ENCODE measurements at regions not wholly inside any gene's neighbourhood (a gene's known extent, or its start where the extent isn't known, plus 50 kb on each side); places are given as distances from the start of the nearest gene placed in this dataset.
"Not testable (repeated sequence)": the region's sequence is repeated elsewhere in the genome, so short reads cannot be mapped to it uniquely, and the experiment has no call there.

DNA sequence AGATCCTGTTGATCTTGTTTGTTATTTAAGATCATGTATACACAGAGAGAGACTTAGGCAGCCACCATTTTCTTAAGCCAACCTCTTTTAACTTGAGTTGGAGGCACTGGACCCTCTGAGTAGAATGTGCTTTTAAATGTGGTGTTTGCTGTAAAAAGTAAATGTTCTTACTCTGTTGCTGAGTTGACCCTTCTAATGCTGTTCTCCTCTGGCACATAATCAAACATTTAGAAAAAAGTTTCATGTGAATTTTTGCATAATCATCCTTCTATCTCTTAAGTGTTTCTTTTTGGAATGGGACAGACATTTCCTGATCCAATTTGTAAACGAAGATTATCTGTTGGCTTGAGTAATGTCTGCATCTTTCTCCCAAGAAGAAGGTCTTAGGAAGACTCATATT is 255.1 kb upstream of the ETAA1 start:
- ATAC-seq (no peak), DNase-seq (ENCODE audit: low spot score) (no peak)
- Mint-ChIP-seq H3K9me3 (peaks cover 7% of the 10 kb centered on the region), H3K4me3 (no peak overlapping the region), H3K36me3 (no peaks in the 10 kb centered on the region), H3K4me1 (ENCODE audit: low read depth in 2 of 2) (no peaks in the 10 kb centered on the region), H3K27ac (no peak overlapping the region), H3K27me3 (peaks cover 0 to 6% of the 10 kb centered on the region in 2 donors)

DNA sequence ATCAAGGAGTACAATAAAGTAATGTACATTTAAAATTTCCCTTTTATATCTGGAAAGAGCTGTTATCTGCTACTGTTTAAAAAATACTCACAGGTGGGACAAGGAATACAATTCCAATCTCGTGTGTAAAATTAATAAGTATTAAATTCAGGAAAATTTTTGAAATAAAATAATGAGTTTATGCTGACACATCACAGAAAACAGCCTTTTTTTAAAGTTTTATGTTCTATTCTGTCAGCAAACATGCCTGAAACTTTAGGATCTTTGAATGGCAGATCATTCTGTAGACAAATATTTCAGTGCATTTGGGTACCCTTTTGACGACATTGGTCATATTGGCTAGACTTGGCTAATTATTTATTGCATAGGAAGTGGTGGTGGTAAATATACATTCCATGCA is 254.4 kb upstream of the ETAA1 start:
- DNase-seq (ENCODE audit: low spot score) (no peak), ATAC-seq (no peak)
- H3K27me3 Mint-ChIP-seq = peaks cover 0 to 6% of the 10 kb centered on the region in 2 donors
- H3K9me3 Mint-ChIP-seq = peaks cover 7% of the 10 kb centered on the region
- H3K4me1 Mint-ChIP-seq (ENCODE audit: low read depth in 2 of 2) = no peaks in the 10 kb centered on the region
- no peaks in the 10 kb centered on the region for H3K36me3 Mint-ChIP-seq
- no peak overlapping the region for H3K27ac Mint-ChIP-seq
- H3K4me3 Mint-ChIP-seq = no peak overlapping the region

DNA sequence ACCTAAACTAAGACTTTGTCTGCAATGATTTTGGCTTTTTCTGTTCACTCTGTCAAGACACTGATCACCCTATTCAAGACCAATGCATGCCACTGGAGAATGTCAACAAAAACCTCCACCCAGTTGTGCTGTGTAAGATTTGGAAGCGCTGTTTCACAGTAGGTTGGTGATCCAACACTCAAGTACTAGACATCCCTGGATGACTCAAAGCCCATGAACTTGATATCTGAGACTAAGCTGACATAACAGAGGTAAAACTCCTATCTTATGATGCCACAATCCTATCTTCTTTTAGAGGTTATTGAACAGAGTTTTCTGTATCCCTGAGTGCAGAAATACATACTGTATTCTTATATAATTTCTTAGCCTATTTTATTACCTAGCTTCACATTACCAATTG is 251.3 kb upstream of the ETAA1 start:
- ATAC-seq (no peak), DNase-seq (ENCODE audit: low spot score) (no peak)
- H3K4me1 Mint-ChIP-seq (ENCODE audit: low read depth in 2 of 2) = no peaks in the 10 kb centered on the region
- peaks cover 6% of the 10 kb centered on the region for H3K9me3 Mint-ChIP-seq
- H3K36me3 Mint-ChIP-seq = peaks cover under 1% of the 10 kb centered on the region
- no peak overlapping the region for H3K27ac Mint-ChIP-seq
- no peak overlapping the region for H3K4me3 Mint-ChIP-seq
- H3K27me3 Mint-ChIP-seq = peaks cover 0 to 4% of the 10 kb centered on the region in 2 donors

DNA sequence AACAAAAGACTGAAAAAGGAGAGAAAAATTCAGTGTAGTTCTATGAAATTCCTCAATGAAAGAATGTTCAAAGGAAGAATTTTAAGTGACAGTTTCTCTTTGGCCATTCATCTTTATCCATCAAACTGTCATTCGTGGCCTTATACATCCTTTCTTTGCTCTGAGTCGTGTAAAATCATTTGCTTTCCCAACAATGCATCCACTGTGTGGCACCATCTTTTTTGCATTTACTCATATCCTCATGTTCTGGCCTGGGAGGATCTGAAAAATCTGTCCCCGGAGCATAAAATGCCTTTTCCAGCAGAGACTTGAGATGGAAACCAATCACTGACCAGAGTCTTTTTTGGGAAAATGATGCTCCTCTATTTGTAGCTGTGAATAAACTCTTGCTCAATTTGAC is 240.3 kb upstream of the ETAA1 start:
- no peak overlapping the region for H3K4me3 Mint-ChIP-seq
- no peaks in the 10 kb centered on the region for H3K36me3 Mint-ChIP-seq
- peaks cover 5% of the 10 kb centered on the region for H3K9me3 Mint-ChIP-seq
- no peak overlapping the region for H3K27ac Mint-ChIP-seq
- H3K4me1 Mint-ChIP-seq (ENCODE audit: low read depth in 2 of 2) = no peaks in the 10 kb centered on the region
- no peak for DNase-seq (ENCODE audit: low spot score)
- no peaks in the 10 kb centered on the region for H3K27me3 Mint-ChIP-seq
- ATAC-seq = no peak

DNA sequence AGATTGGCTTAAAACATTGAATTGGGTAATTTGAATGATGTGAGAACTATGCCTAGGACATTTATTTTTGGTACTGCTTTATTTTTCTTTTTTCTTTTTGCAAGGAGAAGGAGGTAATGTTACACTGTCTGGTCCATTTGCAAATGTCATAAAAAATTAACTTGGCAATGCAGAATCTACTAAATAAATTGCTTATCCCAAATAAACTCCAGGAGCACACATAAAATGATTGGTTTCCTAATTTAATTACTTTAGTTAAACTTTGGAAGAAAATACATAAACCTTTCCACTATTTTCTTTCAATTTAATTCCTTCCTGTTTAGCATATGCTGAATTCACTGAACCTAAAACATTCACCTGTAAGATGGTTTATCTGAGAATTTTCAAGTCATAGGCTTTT is 238.4 kb upstream of the ETAA1 start:
- Mint-ChIP-seq H3K4me3 (no peak overlapping the region), H3K36me3 (no peaks in the 10 kb centered on the region), H3K27ac (no peak overlapping the region), H3K4me1 (ENCODE audit: low read depth in 2 of 2) (no peaks in the 10 kb centered on the region), H3K27me3 (no peaks in the 10 kb centered on the region), H3K9me3 (peaks cover 2% of the 10 kb centered on the region)
- no peak for DNase-seq (ENCODE audit: low spot score)
- no peak for ATAC-seq

DNA sequence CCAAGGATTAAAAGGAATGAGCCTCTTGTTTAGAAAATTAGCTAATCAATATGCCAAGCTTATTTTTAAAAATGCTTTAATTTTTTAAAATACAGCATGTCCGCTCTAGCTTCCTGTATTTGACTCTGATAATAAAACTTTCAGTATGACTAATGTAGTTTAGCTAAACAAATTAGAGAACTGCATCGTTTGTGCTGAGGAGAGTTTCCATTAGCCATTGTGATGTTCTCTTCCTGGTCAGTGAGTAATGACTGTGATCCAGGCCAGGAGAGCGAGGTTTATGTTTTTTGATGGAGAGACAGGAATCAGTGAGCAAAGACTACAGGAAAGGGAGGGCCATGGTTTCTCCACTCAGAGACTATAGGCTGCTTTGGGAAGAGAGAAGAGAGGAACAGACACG is 237.2 kb upstream of the ETAA1 start:
- H3K36me3 Mint-ChIP-seq = no peaks in the 10 kb centered on the region
- ATAC-seq = no peak
- H3K27ac Mint-ChIP-seq = no peak overlapping the region
- peaks cover 2% of the 10 kb centered on the region for H3K9me3 Mint-ChIP-seq
- no peaks in the 10 kb centered on the region for H3K27me3 Mint-ChIP-seq
- H3K4me1 Mint-ChIP-seq (ENCODE audit: low read depth in 2 of 2) = no peaks in the 10 kb centered on the region
- no peak for DNase-seq (ENCODE audit: low spot score)
- H3K4me3 Mint-ChIP-seq = no peak overlapping the region

DNA sequence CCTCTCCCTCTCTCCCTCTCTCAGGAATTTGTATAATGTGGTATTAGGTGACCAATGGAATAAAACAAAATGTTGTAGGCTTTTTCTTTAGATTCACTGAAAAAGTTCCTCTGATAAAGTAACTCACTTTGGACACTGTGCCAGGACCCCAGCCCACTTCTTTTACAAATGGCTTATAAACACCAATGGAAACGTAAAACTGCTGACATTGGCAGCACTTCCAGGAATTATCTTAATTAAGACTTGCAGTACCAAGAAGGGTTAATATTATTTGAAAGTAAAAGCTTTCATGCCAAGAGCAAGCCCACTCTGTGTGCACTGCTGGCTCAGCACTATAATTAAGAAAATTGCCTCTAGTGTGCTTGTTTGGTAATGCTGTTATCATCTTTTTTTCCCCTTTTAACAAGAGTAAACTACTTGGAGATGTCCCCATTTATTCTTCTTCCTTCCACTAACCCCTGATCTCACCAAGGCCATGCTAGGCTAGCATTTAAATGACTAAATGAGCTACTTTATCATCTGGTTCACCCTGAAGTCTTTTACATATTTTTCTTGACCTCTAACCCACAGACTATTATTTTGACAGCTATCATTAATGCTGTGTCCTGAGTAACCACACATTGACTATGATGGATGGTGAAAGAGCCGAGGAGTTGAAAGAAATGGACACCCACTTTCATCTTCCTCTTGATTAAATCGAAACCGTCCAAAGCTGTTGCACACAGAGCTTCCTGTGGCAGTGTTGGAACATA is 232.2 kb upstream of the ETAA1 start:
- ATAC-seq (no peak), DNase-seq (ENCODE audit: low spot score) (no peak)
- Mint-ChIP-seq H3K36me3 (no peaks in the 10 kb centered on the region), H3K4me1 (ENCODE audit: low read depth in 2 of 2) (no peaks in the 10 kb centered on the region), H3K27me3 (no peaks in the 10 kb centered on the region), H3K9me3 (peaks cover 7% of the 10 kb centered on the region), H3K27ac (no peak overlapping the region), H3K4me3 (no peak overlapping the region)

DNA sequence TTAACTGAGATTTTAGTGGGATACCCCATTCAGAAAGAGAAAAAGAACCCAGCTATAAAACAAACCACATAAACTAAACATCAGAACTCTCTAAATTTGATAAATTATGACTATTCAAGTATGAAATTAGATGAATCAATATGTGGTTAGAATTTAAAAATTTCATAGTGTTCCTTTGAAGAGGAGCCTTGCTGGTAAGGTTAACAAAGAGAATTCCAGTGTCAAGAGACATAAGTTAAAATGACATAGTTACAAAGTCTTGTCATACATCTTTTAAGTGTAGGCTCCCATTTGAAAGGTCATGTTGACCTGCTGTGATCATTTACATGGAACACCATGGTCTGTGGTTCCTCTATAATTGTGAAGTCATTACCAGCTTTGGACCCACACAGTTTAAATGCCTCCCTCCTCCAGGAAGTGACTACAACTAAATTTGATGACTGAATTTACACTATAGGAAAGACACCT is 231.6 kb upstream of the ETAA1 start:
- ATAC-seq (no peak), DNase-seq (ENCODE audit: low spot score) (no peak)
- Mint-ChIP-seq H3K9me3 (peaks cover 7% of the 10 kb centered on the region), H3K4me1 (ENCODE audit: low read depth in 2 of 2) (no peaks in the 10 kb centered on the region), H3K4me3 (no peak overlapping the region), H3K27me3 (no peaks in the 10 kb centered on the region), H3K36me3 (no peaks in the 10 kb centered on the region), H3K27ac (no peak overlapping the region)

DNA sequence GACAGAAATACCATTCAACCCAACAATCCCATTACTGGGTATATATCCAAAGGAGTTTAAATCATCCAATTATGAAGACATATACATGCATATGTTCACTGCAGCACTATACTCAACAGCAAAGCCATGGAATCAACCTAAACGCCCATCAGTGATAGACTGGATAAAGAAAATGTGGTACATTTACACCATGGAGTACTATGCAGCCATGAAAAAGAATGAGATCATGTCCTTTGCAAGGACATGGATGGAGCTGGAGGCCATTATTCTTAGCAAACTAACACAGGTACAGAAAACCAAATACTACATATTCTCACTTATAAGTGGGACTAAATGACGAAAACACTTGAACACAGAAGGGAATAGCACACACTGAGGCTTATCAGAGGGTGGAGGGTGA is 230.6 kb upstream of the ETAA1 start:
- ATAC-seq; H3K4me1 Mint-ChIP-seq (ENCODE audit: low read depth in 2 of 2); H3K9me3 Mint-ChIP-seq; H3K4me3 Mint-ChIP-seq; DNase-seq (ENCODE audit: low spot score); H3K27me3 Mint-ChIP-seq; H3K36me3 Mint-ChIP-seq; H3K27ac Mint-ChIP-seq: not testable (repeated sequence)

DNA sequence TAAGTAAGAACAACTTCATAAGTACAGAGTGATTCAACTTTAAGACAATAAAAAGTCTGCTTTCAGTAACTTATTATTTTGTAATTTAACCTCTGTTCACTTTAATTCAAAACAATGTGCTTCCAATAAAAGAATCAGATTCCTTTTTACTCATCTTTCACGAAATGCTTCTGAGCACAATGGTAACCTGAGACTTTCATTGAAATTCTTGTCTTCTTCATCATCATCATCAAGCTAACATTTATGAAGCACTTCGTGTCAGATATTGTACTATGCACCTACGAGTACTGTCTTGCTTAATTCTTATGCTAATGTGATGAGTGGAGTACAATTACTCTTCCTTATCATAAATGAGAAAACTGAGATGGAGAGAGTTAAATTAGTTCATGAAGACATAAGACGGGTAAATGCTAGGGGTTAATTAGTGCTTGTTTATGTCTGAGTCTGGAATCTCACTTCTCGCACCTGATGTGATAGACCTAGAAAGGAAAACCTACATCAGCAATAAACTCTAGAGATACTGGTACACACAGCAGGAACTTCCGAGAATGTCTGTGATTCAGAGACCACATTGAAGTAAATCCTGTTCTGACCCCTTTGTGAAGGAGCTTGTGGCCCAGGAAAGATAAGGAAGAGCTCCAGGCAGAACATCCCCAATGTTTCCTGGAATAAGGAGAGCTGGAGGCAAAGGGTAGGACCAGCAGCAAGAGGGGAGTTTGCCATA is 227.6 kb upstream of the ETAA1 start:
- Mint-ChIP-seq H3K9me3 (peaks cover 7% of the 10 kb centered on the region), H3K27me3 (no peaks in the 10 kb centered on the region), H3K27ac (no peak overlapping the region), H3K36me3 (no peaks in the 10 kb centered on the region), H3K4me3 (no peak overlapping the region), H3K4me1 (ENCODE audit: low read depth in 2 of 2) (no peaks in the 10 kb centered on the region)
- no peak for DNase-seq (ENCODE audit: low spot score)
- ATAC-seq = no peak

DNA sequence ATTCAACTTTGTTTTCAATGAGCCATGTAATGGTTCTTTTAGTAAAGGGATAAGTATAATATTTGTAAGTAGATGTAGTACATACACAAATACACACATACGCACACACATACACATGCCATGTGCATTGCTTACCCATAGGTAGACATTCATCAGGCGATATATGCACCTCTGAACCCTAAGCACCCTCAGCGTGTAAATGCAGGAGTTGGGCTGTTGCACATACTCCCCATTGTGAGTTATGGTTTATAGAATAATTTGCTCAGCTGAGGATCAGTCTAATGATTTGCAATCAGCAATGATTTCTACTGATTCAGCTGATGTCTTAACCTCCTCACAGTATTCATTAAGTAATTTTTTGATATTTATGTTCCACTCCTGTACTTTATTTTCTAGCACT is 217.6 kb upstream of the ETAA1 start:
- Mint-ChIP-seq H3K27ac (no peak overlapping the region), H3K4me3 (no peak overlapping the region)
- no peak for ATAC-seq

DNA sequence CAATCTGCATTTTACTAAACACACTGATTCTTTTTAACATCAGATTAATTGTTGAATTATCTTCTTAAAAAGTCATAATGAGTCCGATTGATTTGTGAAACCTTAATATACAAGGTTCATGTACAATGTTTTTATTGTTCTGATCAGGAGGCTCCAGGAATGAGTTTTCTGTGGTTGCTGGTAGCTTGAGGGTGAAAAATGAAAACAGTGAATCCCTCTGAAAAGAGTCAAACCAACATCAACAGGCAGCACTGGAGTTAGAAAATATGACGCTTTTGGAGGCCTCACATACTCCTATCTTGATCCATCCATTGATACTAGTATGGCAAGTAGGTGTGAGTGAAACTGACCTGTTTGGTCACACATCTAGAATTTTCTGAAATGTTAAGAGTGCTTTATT is 216.3 kb upstream of the ETAA1 start:
- no peaks in the 10 kb centered on the region for H3K36me3 Mint-ChIP-seq

More for the DNA sequence above, 217.6 kb upstream of the ETAA1 start:
- Mint-ChIP-seq H3K4me1 (ENCODE audit: low read depth in 2 of 2) (no peaks in the 10 kb centered on the region), H3K27me3 (no peaks in the 10 kb centered on the region), H3K36me3 (no peaks in the 10 kb centered on the region), H3K9me3 (peaks cover 10% of the 10 kb centered on the region)
- no peak for DNase-seq (ENCODE audit: low spot score)

DNA sequence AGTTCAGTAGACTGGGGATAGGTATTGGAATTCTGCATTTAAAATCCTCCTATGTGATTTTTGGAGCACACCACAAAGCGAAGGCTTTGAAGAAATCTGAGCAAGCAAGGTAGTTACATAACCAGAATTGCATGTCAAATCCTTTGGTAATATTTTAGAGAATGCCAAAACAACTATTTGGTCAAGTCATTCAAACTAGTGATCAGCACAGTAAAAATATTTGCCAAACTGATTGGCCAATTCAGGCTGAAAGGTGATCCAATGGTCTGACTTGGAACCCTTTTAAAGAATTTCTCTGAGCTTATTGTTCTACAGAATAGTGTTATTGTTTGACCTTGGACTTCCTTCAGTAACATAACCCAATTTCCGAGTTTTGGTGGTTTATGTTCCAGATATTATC is 214.2 kb upstream of the ETAA1 start:
- H3K4me1 Mint-ChIP-seq (ENCODE audit: low read depth in 2 of 2) = no peaks in the 10 kb centered on the region
- no peak overlapping the region for H3K4me3 Mint-ChIP-seq
- no peaks in the 10 kb centered on the region for H3K36me3 Mint-ChIP-seq
- H3K27ac Mint-ChIP-seq = no peak overlapping the region
- no peaks in the 10 kb centered on the region for H3K27me3 Mint-ChIP-seq
- H3K9me3 Mint-ChIP-seq = peaks cover 12% of the 10 kb centered on the region
- DNase-seq (ENCODE audit: low spot score) = no peak
- no peak for ATAC-seq

More for the DNA sequence above, 216.3 kb upstream of the ETAA1 start:
- Mint-ChIP-seq H3K27me3 (no peaks in the 10 kb centered on the region), H3K27ac (no peak overlapping the region), H3K9me3 (peaks cover 9% of the 10 kb centered on the region), H3K4me3 (no peak overlapping the region), H3K4me1 (ENCODE audit: low read depth in 2 of 2) (no peaks in the 10 kb centered on the region)
- no peak for DNase-seq (ENCODE audit: low spot score)
- ATAC-seq = no peak

DNA sequence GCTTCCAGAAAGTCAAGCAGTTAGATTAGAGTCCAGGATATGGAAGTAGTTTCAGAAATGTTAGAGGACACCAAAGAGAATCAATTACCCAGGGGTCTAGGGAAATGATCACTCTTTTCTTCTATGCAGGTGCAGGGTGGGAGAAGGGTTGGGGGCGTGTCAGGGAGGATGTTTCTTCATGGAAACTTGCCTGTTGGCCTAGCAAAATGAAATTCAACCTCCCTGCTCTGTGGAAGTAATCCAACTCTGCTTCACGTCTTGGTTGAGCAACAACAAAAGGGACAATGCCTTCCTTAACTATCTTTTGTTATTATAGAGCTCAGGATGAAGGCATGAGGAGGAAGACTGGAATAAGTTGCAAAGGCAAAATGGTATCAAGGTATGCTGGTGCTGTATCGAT is 210.8 kb upstream of the ETAA1 start:
- ATAC-seq (no peak), DNase-seq (ENCODE audit: low spot score) (no peak)
- Mint-ChIP-seq H3K36me3 (no peaks in the 10 kb centered on the region), H3K27me3 (no peaks in the 10 kb centered on the region), H3K4me1 (ENCODE audit: low read depth in 2 of 2) (no peaks in the 10 kb centered on the region), H3K4me3 (no peak overlapping the region), H3K9me3 (peaks cover 15% of the 10 kb centered on the region), H3K27ac (no peak overlapping the region)

All from natural killer cell treated with Interleukin-12 subunit alpha and Interleukin-12 subunit beta and Interleukin-15 and Interleukin-18, amount 100 ng/mL, for 72 hours (primary cell).